ENCODE measurements at regions not wholly inside any gene's neighbourhood (a gene's known extent, or its start where the extent isn't known, plus 50 kb on each side); places are given as distances from the start of the nearest gene placed in this dataset.

DNA sequence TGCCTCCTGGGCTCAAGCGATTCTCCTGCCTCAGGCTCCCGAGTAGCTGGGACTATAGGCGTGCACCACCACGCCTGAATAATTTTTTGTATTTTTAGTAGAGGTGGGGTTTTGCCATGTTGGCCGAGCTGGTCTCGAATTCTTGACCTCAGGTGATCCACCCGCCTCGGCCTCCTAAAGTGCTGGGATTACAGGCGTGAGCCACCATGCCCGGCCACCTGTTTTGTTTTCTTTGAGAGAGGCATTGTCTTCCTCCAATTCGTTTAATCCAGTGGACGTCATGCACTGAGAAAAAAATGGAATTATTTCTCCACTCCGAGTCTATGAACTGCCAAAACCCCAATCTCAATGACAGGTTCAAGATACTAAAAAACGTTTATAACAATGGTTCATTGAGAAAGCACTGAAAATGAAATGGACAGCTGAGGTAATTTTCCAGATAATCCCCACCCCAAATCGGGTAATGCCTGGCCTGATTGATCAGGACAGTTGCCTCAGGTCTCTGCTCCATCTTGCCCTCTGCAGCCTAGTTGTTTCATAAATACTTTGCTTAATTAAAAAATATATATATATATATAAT is 132.7 kb upstream of the PARP11 start:
- no peak for TF ChIP-seq TAF1 (IDR thresholded peaks at IDR 0.05; ENCODE audit: borderline replicate concordance, low read depth, low read length)
- TF ChIP-seq MXI1 (IDR thresholded peaks at IDR 0.05; ENCODE audit: low read depth, low read length): no peak
- TF ChIP-seq POLR2AphosphoS5 (IDR thresholded peaks at IDR 0.05; ENCODE audit: low read depth, low read length): no peak
- TF ChIP-seq FOXM1 (IDR thresholded peaks at IDR 0.05; ENCODE audit: low read depth): no peak
- no peak for TF ChIP-seq FOXJ3 (CRISPR knock-in tag; IDR thresholded peaks at IDR 0.05)
- TF ChIP-seq FOSL2 (IDR thresholded peaks at IDR 0.05; ENCODE audit: borderline replicate concordance, low read depth): no peak
- no peak for TF ChIP-seq RCOR1 (IDR thresholded peaks at IDR 0.05; ENCODE audit: low read length)
- TF ChIP-seq TEAD4 (IDR thresholded peaks at IDR 0.05; ENCODE audit: borderline replicate concordance, insufficient read depth): no peak
- TF ChIP-seq EP300 (IDR thresholded peaks at IDR 0.05; ENCODE audit: borderline replicate concordance in 1 of 2, low read depth in 1 of 2, low read length in 1 of 2): no peak
- Histone ChIP-seq H3F3A (replicated peaks; ENCODE audit: insufficient read depth) (no peaks in the 10 kb centered on the region), H3K36me3 (replicated peaks in 1 of 2; ENCODE audit: control insufficient read depth in 1 of 2, insufficient read depth in 2 of 2, low read length in 1 of 2) (no peaks in the 10 kb centered on the region), H3K4me1 (ENCODE audit: control insufficient read depth in 1 of 2, insufficient read depth in 2 of 2, low read depth in 1 of 2, low read length in 1 of 2) (no peaks in the 10 kb centered on the region), H3K4me3 (ENCODE audit: low read depth in 2 of 2, low read length in 1 of 2) (no peak overlapping the region), H3K27me3 (ENCODE audit: insufficient read depth) (peaks cover 53% of the 10 kb centered on the region; the same call in 1 of the 2 replicates), H3K9me3 (no peaks in the 10 kb centered on the region), H3K9ac (no peak overlapping the region), H3K79me2 (ENCODE audit: insufficient read depth) (no peaks in the 10 kb centered on the region), H2AFZ (ENCODE audit: low read depth) (no peak overlapping the region), H3K27ac (ENCODE audit: low read depth in 2 of 2, low read length in 1 of 2) (no peak overlapping the region), H3K9me2 (no peaks in the 10 kb centered on the region), H4K20me1 (ENCODE audit: insufficient read depth) (no peaks in the 10 kb centered on the region), H3K4me2 (no peak overlapping the region)
- POLR2A ChIA-PET: interaction anchor here (0.6 kb wide), 1 partner anchor 1175 kb away, joined by 3 read pairs; no protein-coding TSS in a partner anchor
- DNase-seq: no peak
- CTCF ChIA-PET: interaction anchor here (1.4 kb wide), 1 partner anchor 271 kb away, joined by 4 read pairs; no protein-coding TSS in a partner anchor
- WGBS (ENCODE audit: low lambda C conversion rate): 6% methylated on average over 14 of the region's 15 CpGs

DNA sequence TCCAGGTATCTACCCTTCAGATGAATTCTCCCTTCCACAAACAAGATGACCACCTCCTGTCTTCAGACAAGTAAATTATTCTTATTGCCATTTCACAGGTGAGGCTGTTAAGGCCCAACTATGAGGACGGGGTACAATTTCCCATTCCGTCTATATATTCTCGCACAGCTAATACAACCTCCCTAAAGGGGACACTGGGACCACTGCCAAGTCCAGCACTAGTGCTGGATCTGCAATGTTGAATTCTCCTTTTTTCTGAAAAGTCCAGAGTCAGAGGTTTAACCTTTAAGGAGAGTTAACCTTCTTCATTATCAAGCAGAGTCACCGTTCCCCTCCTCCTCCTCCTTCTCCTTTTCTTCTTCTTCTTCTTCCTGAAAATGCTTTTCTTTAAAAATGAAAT is 130.4 kb upstream of the PARP11 start:
- CTCF ChIA-PET: no interaction called here
- TF ChIP-seq SIN3A (IDR thresholded peaks at IDR 0.05; ENCODE audit: borderline replicate concordance, low read depth, low read length): no peak
- no peak for TF ChIP-seq MEF2A (IDR thresholded peaks at IDR 0.05; ENCODE audit: borderline replicate concordance, low read depth)
- Histone ChIP-seq H3K4me2 (no peak overlapping the region), H2AFZ (ENCODE audit: low read depth) (no peak overlapping the region), H3K4me1 (ENCODE audit: control insufficient read depth in 1 of 2, insufficient read depth in 2 of 2, low read depth in 1 of 2, low read length in 1 of 2) (no peaks in the 10 kb centered on the region), H3K9me2 (no peaks in the 10 kb centered on the region), H3K27ac (ENCODE audit: low read depth in 2 of 2, low read length in 1 of 2) (no peak overlapping the region), H3K79me2 (ENCODE audit: insufficient read depth) (no peaks in the 10 kb centered on the region), H3K4me3 (ENCODE audit: low read depth in 2 of 2, low read length in 1 of 2) (no peak overlapping the region), H4K20me1 (ENCODE audit: insufficient read depth) (no peaks in the 10 kb centered on the region), H3K36me3 (replicated peaks in 1 of 2; ENCODE audit: control insufficient read depth in 1 of 2, insufficient read depth in 2 of 2, low read length in 1 of 2) (no peaks in the 10 kb centered on the region), H3F3A (replicated peaks; ENCODE audit: insufficient read depth) (no peaks in the 10 kb centered on the region), H3K9me3 (no peaks in the 10 kb centered on the region), H3K9ac (no peak overlapping the region), H3K27me3 (ENCODE audit: insufficient read depth) (peaks cover 46% of the 10 kb centered on the region; the same call in 1 of the 2 replicates)
- POLR2A ChIA-PET: no interaction called here
- WGBS (ENCODE audit: low lambda C conversion rate): 2% methylated on average over 4 of the region's 4 CpGs
- DNase-seq: no peak

DNA sequence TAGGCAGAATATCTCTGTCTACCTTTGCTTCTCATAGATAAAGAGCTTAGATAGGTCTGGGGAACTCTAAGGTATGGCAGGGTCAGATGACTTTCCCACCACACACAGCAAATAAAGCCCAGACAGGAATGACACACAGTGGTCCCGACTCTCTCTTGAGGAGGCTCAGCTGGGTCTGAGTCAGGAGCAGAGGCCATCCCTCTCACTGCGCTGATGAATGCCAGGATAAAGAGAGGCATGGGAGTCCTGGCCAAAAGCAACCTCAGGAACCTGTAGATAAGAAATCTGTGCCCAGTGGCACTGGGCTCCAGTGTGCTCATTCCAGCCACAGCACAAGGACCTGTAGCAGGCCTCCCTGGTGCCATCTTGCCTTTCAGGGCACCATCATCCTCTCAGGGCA is 129.4 kb upstream of the PARP11 start:
- Histone ChIP-seq H3K27me3 (ENCODE audit: insufficient read depth) (peaks cover 41% of the 10 kb centered on the region; the same call in 1 of the 2 replicates), H3K4me2 (no peak overlapping the region), H3K4me1 (ENCODE audit: control insufficient read depth in 1 of 2, insufficient read depth in 2 of 2, low read depth in 1 of 2, low read length in 1 of 2) (no peaks in the 10 kb centered on the region), H2AFZ (ENCODE audit: low read depth) (no peak overlapping the region), H3K36me3 (replicated peaks in 1 of 2; ENCODE audit: control insufficient read depth in 1 of 2, insufficient read depth in 2 of 2, low read length in 1 of 2) (no peaks in the 10 kb centered on the region), H3K27ac (ENCODE audit: low read depth in 2 of 2, low read length in 1 of 2) (no peak overlapping the region), H3K79me2 (ENCODE audit: insufficient read depth) (no peaks in the 10 kb centered on the region), H3K9me2 (no peaks in the 10 kb centered on the region), H4K20me1 (ENCODE audit: insufficient read depth) (no peaks in the 10 kb centered on the region), H3K9ac (no peak overlapping the region), H3K4me3 (ENCODE audit: low read depth in 2 of 2, low read length in 1 of 2) (no peak overlapping the region), H3K9me3 (no peaks in the 10 kb centered on the region), H3F3A (replicated peaks; ENCODE audit: insufficient read depth) (no peaks in the 10 kb centered on the region)
- no peak for DNase-seq
- POLR2A ChIA-PET: no interaction called here
- CTCF ChIA-PET: no interaction called here
- TF ChIP-seq FOXM1 (IDR thresholded peaks at IDR 0.05; ENCODE audit: low read depth) (no peak), JUND (IDR thresholded peaks at IDR 0.05) (no peak), GATA2 (CRISPR knock-in tag; IDR thresholded peaks at IDR 0.05) (no peak), CHD2 (IDR thresholded peaks at IDR 0.05; ENCODE audit: low read length, partially characterized antibody) (no peak), ELF1 (IDR thresholded peaks at IDR 0.05) (no peak), RXRA (IDR thresholded peaks at IDR 0.05; ENCODE audit: borderline replicate concordance, low read depth) (no peak), MEF2A (IDR thresholded peaks at IDR 0.05; ENCODE audit: borderline replicate concordance, low read depth) (no peak), NFIC (IDR thresholded peaks at IDR 0.05; ENCODE audit: borderline replicate concordance) (no peak), FOSL2 (IDR thresholded peaks at IDR 0.05; ENCODE audit: borderline replicate concordance, low read depth) (no peak)
- TF ChIP-seq, protein P1, sequence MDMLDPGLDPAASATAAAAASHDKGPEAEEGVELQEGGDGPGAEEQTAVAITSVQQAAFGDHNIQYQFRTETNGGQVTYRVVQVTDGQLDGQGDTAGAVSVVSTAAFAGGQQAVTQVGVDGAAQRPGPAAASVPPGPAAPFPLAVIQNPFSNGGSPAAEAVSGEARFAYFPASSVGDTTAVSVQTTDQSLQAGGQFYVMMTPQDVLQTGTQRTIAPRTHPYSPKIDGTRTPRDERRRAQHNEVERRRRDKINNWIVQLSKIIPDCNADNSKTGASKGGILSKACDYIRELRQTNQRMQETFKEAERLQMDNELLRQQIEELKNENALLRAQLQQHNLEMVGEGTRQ (IDR thresholded peaks at IDR 0.05; ENCODE audit: borderline replicate concordance, low read depth, low read length): no peak
- TF ChIP-seq, protein P2, sequence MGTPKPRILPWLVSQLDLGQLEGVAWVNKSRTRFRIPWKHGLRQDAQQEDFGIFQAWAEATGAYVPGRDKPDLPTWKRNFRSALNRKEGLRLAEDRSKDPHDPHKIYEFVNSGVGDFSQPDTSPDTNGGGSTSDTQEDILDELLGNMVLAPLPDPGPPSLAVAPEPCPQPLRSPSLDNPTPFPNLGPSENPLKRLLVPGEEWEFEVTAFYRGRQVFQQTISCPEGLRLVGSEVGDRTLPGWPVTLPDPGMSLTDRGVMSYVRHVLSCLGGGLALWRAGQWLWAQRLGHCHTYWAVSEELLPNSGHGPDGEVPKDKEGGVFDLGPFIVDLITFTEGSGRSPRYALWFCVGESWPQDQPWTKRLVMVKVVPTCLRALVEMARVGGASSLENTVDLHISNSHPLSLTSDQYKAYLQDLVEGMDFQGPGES (IDR thresholded peaks at IDR 0.05; ENCODE audit: low read depth, low read length): no peak
- TF ChIP-seq, protein P3, sequence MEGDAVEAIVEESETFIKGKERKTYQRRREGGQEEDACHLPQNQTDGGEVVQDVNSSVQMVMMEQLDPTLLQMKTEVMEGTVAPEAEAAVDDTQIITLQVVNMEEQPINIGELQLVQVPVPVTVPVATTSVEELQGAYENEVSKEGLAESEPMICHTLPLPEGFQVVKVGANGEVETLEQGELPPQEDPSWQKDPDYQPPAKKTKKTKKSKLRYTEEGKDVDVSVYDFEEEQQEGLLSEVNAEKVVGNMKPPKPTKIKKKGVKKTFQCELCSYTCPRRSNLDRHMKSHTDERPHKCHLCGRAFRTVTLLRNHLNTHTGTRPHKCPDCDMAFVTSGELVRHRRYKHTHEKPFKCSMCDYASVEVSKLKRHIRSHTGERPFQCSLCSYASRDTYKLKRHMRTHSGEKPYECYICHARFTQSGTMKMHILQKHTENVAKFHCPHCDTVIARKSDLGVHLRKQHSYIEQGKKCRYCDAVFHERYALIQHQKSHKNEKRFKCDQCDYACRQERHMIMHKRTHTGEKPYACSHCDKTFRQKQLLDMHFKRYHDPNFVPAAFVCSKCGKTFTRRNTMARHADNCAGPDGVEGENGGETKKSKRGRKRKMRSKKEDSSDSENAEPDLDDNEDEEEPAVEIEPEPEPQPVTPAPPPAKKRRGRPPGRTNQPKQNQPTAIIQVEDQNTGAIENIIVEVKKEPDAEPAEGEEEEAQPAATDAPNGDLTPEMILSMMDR (IDR thresholded peaks at IDR 0.05): no peak
- WGBS (ENCODE audit: low lambda C conversion rate): 0% methylated on average over 2 of the region's 2 CpGs
